WTC11 (cell line): ENCODE measurements at regions not wholly inside any gene's neighbourhood (a gene's known extent, or its start where the extent isn't known, plus 50 kb on each side); places are given as distances from the start of the nearest gene placed in this dataset.

Experiments
- ATAC-seq: fragments of 200-7000 bp; cut with Tn5 transposase; 2 replicates; pipeline ENCODE4 v1.10.0; 2021; ENCODE audit warnings: mild to moderate bottlenecking, moderate library complexity
- CTCF ChIA-PET: fragments of 300-600 bp; sonication (Branson Sonifier 250); formaldehyde crosslinking; loops from one replicate; lab custom pipeline; 2021; ENCODE audit warnings: antibody characterized with exemption; lab: Charles Lee
- POLR2A ChIA-PET: fragments of 350-600 bp; sonication (Branson Sonifier 250); formaldehyde crosslinking; loops from one replicate; lab custom pipeline; 2021; ENCODE audit warnings: antibody characterized with exemption; lab: Charles Lee
- DNase-seq: peaks from one replicate; pipeline ENCODE4 v3.0.0; 2021; ENCODE audit warnings: low spot score
- H3K27ac Mint-ChIP-seq: 2 replicates; pipeline ENCODE4 v1.8.0; 2021; ENCODE audit warnings: mixed read lengths
- H3K27me3 Mint-ChIP-seq: 2 replicates; pipeline ENCODE4 v1.8.0; 2021; ENCODE audit warnings: low read depth, mild to moderate bottlenecking, moderate library complexity, mixed read lengths
- H3K36me3 Mint-ChIP-seq: 2 replicates; pipeline ENCODE4 v1.8.0; 2021; ENCODE audit warnings: mixed read lengths
- H3K4me1 Mint-ChIP-seq: 2 replicates; pipeline ENCODE4 v1.8.0; 2022; ENCODE audit warnings: mixed read lengths
- H3K4me3 Mint-ChIP-seq: 2 replicates; pipeline ENCODE4 v1.8.0; 2021; ENCODE audit warnings: mild to moderate bottlenecking, moderate library complexity, mixed read lengths
- H3K9me3 Mint-ChIP-seq: 2 replicates; pipeline ENCODE4 v1.8.0; 2021; ENCODE audit warnings: mixed read lengths
- ETV6 ChIP-seq: sonication (generic); formaldehyde crosslinking; IDR thresholded peaks from 2 replicates; pipeline ENCODE4 v1.8.1; 2022; ENCODE audit warnings: mild to moderate bottlenecking, missing genetic modification reagents
- FOXK1 ChIP-seq: sonication (generic); formaldehyde crosslinking; IDR thresholded peaks from 2 replicates; pipeline ENCODE4 v1.8.0; 2022; ENCODE audit warnings: mild to moderate bottlenecking, moderate library complexity, missing genetic modification reagents
- FOXP4 ChIP-seq: sonication (generic); formaldehyde crosslinking; IDR thresholded peaks from 2 replicates; pipeline ENCODE4 v1.8.0; 2022; ENCODE audit warnings: mild to moderate bottlenecking, missing genetic modification reagents
- KAT7 ChIP-seq: sonication (generic); formaldehyde crosslinking; IDR thresholded peaks from 2 replicates; pipeline ENCODE4 v1.8.1; 2023; ENCODE audit warnings: missing genetic modification reagents, mild to moderate bottlenecking, borderline replicate concordance
- MLX ChIP-seq: sonication (generic); formaldehyde crosslinking; IDR thresholded peaks from 2 replicates; pipeline ENCODE4 v1.8.1; 2023; ENCODE audit warnings: mild to moderate bottlenecking, missing genetic modification reagents, moderate library complexity
- MYBL2 ChIP-seq: sonication (generic); formaldehyde crosslinking; IDR thresholded peaks from 2 replicates; pipeline ENCODE4 v1.8.1; 2023; ENCODE audit warnings: mild to moderate bottlenecking, moderate library complexity, missing genetic modification reagents
- NFE2L1 ChIP-seq: sonication (generic); formaldehyde crosslinking; IDR thresholded peaks from 2 replicates; pipeline ENCODE4 v1.8.1; 2023; ENCODE audit warnings: missing genetic modification reagents
- SP1 ChIP-seq: sonication (generic); formaldehyde crosslinking; conservative IDR thresholded peaks from 2 replicates; pipeline ENCODE4 v1.8.1; 2022; ENCODE audit warnings: missing genetic modification reagents
- USF2 ChIP-seq: sonication (generic); formaldehyde crosslinking; IDR thresholded peaks from 2 replicates; pipeline ENCODE4 v1.8.1; 2023; ENCODE audit warnings: mild to moderate bottlenecking, missing genetic modification reagents, moderate library complexity
- ZMAT4 ChIP-seq: fragments of 250-450 bp; sonication (Bioruptor Pico); IDR thresholded peaks from 2 replicates; pipeline ENCODE4 v1.9.0; 2021; ENCODE audit warnings: mild to moderate bottlenecking
- ZNF121 ChIP-seq: sonication (generic); formaldehyde crosslinking; IDR thresholded peaks from 2 replicates; pipeline ENCODE4 v1.8.0; 2023; ENCODE audit warnings: missing genetic modification reagents
- ZNF138 ChIP-seq: sonication (generic); formaldehyde crosslinking; conservative IDR thresholded peaks from 2 replicates; pipeline ENCODE4 v1.8.1; 2022; ENCODE audit warnings: mild to moderate bottlenecking, moderate library complexity, missing genetic modification reagents
- ZNF281 ChIP-seq: sonication (generic); formaldehyde crosslinking; IDR thresholded peaks from 2 replicates; pipeline ENCODE4 v1.8.0; 2023; ENCODE audit warnings: mild to moderate bottlenecking, missing genetic modification reagents
- ZNF532 ChIP-seq: fragments of 250-450 bp; sonication (Bioruptor Pico); IDR thresholded peaks from 2 replicates; pipeline ENCODE4 v1.9.0; 2021; ENCODE audit warnings: mild to moderate bottlenecking, borderline replicate concordance
- ZSCAN18 ChIP-seq: fragments of 250-450 bp; sonication (Bioruptor Pico); IDR thresholded peaks from 2 replicates; pipeline ENCODE4 v2.1.2; 2022; ENCODE audit warnings: mild to moderate bottlenecking, moderate library complexity

GRCh38 chr2:19119326-19120001 is 239.0 kb downstream of the OSR1 start (continued):
- no peak for TF ChIP-seq ZNF281
- TF ChIP-seq SP1 (CRISPR knock-in tag): no peak

GRCh38 chr2:19116918-19117317 is 241.5 kb downstream of the OSR1 start:
- no peak for DNase-seq
- no peaks in the 10 kb centered on the region for H3K27me3 Mint-ChIP-seq
- no peak overlapping the region for H3K27ac Mint-ChIP-seq
- ChIA-PET POLR2A (no interaction called here), CTCF (no interaction called here)
- no peak for TF ChIP-seq ZNF121 (CRISPR knock-in tag)
- TF ChIP-seq FOXK1 (CRISPR knock-in tag): no peak
- no peak for TF ChIP-seq KAT7 (CRISPR knock-in tag)
- no peak for TF ChIP-seq ZNF138
- TF ChIP-seq MLX (CRISPR knock-in tag): no peak
- TF ChIP-seq ZSCAN18 (CRISPR knock-in tag): no peak
- no peak for TF ChIP-seq ETV6
- TF ChIP-seq ZNF532: no peak
- TF ChIP-seq USF2 (CRISPR knock-in tag): no peak
- no peak for TF ChIP-seq MYBL2 (CRISPR knock-in tag)
- no peak for TF ChIP-seq ZMAT4 (CRISPR knock-in tag)
- TF ChIP-seq NFE2L1 (CRISPR knock-in tag): no peak
- no peak for TF ChIP-seq FOXP4 (CRISPR knock-in tag)
- H3K4me1 Mint-ChIP-seq: no peaks in the 10 kb centered on the region
- H3K4me3 Mint-ChIP-seq: no peak overlapping the region
- no peak for ATAC-seq
- H3K36me3 Mint-ChIP-seq: peaks cover 14% of the 10 kb centered on the region
- H3K9me3 Mint-ChIP-seq: peaks cover 21% of the 10 kb centered on the region
